Glutamatergic neuron (in vitro differentiated cells): ENCODE measurements at regions not wholly inside any gene's neighbourhood (a gene's known extent, or its start where the extent isn't known, plus 50 kb on each side); places are given as distances from the start of the nearest gene placed in this dataset.

Source experiments
- DNase-seq: peaks from one replicate; pipeline ENCODE4 v3.0.0; 2022
- H3K27ac Mint-ChIP-seq: one replicate; pipeline ENCODE4 v1.8.0; 2020; ENCODE audit warnings: mild to moderate bottlenecking, mixed read lengths, inconsistent platforms; ENCODE audit not compliant: unreplicated experiment
- H3K27me3 Mint-ChIP-seq: one replicate; pipeline ENCODE4 v1.8.0; 2020; ENCODE audit warnings: mild to moderate bottlenecking, moderate library complexity, mixed read lengths, inconsistent platforms; ENCODE audit not compliant: unreplicated experiment
- H3K36me3 Mint-ChIP-seq: one replicate; pipeline ENCODE4 v1.8.0; 2020; ENCODE audit warnings: mild to moderate bottlenecking, mixed read lengths, inconsistent platforms; ENCODE audit not compliant: unreplicated experiment
- H3K4me1 Mint-ChIP-seq: one replicate; pipeline ENCODE4 v1.8.0; 2020; ENCODE audit warnings: mild to moderate bottlenecking, low read depth, mixed read lengths, inconsistent platforms; ENCODE audit not compliant: unreplicated experiment
- H3K4me3 Mint-ChIP-seq: one replicate; pipeline ENCODE4 v1.8.0; 2020; ENCODE audit warnings: mild to moderate bottlenecking, mixed read lengths, inconsistent platforms; ENCODE audit not compliant: unreplicated experiment
- H3K9me3 Mint-ChIP-seq: one replicate; pipeline ENCODE4 v1.8.0; 2020; ENCODE audit warnings: mild to moderate bottlenecking, moderate library complexity, mixed read lengths, inconsistent platforms; ENCODE audit not compliant: unreplicated experiment
- TF ChIP-seq, protein P1 (sequence below): fragments of 200-600 bp; sonication (generic); IDR thresholded peaks from one replicate; pipeline ENCODE4 v1.5.0; 2021; ENCODE audit not compliant: partially characterized antibody, unreplicated experiment

DNA sequence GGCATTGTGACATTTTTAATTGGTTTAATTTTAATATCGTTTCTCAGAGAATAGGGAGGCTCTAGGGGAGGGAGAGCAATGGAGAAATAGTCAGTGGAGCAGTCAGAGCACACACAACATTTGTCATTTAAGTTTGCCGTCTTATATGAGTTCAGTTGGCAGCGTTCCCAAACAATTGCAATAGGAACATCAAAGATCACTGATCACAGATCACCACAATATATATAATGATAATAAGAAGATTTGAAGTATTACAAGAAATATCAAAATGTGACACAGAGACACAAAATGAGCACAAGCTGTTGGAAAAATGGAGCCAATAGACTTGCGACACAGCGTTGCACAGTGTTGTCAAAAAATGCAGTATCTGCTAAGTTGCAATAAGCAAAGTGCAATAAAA, 303.7 kb downstream of the CDH19 start:
- Mint-ChIP-seq H3K36me3 (no peaks in the 10 kb centered on the region), H3K27me3 (peaks cover 4% of the 10 kb centered on the region), H3K4me1 (no peaks in the 10 kb centered on the region), H3K4me3 (no peak overlapping the region), H3K9me3 (peaks cover 2% of the 10 kb centered on the region), H3K27ac (no peak overlapping the region)
- DNase-seq: no peak
- TF ChIP-seq, protein P1, sequence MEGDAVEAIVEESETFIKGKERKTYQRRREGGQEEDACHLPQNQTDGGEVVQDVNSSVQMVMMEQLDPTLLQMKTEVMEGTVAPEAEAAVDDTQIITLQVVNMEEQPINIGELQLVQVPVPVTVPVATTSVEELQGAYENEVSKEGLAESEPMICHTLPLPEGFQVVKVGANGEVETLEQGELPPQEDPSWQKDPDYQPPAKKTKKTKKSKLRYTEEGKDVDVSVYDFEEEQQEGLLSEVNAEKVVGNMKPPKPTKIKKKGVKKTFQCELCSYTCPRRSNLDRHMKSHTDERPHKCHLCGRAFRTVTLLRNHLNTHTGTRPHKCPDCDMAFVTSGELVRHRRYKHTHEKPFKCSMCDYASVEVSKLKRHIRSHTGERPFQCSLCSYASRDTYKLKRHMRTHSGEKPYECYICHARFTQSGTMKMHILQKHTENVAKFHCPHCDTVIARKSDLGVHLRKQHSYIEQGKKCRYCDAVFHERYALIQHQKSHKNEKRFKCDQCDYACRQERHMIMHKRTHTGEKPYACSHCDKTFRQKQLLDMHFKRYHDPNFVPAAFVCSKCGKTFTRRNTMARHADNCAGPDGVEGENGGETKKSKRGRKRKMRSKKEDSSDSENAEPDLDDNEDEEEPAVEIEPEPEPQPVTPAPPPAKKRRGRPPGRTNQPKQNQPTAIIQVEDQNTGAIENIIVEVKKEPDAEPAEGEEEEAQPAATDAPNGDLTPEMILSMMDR: no peak

DNA sequence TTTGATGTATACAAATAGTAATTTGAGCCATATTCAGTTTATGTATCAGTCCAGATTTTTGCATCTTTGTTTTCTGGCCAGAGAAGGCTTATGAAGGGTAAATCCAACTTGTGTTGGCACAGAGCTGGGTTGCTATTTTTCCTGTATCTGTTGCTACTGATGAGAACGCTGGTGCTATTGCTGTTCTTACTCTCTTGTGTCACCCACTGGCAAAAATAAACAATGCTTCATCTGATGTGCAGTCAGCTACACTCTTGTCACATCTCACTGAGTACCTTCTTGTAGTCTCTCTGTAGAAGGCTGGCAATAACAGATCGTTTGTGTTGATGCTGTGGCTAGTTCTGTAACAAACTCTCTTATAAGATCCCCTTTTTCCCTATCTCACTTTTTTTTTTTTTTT, 323.4 kb downstream of the CDH19 start:
- no peaks in the 10 kb centered on the region for H3K9me3 Mint-ChIP-seq
- H3K27me3 Mint-ChIP-seq: no peaks in the 10 kb centered on the region
- H3K4me3 Mint-ChIP-seq: no peak overlapping the region
- H3K4me1 Mint-ChIP-seq: no peaks in the 10 kb centered on the region
- TF ChIP-seq, protein P1: no peak
- no peaks in the 10 kb centered on the region for H3K36me3 Mint-ChIP-seq
- H3K27ac Mint-ChIP-seq: no peak overlapping the region
- DNase-seq: no peak

DNA sequence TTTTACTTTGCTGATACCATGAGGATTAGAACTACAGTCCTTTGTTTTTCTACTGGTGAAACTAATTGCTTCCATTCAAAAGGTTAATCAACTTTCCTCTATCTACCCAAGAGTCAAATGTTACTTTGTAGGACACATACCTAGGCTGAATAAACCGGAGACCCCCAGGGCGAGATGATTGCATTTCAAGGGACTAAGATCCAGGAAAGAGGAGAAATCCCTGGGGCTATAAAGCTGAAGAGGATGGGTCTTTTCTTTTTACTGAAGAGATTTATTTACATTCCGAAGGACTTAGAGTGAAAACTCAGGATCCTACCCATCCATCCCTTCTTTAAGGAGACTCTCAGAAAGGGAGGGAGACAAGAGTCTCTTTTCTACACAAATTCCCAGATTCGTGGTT, 331.9 kb downstream of the CDH19 start:
- no peak for DNase-seq
- Mint-ChIP-seq H3K4me1 (no peaks in the 10 kb centered on the region), H3K27me3 (peaks cover 2% of the 10 kb centered on the region), H3K36me3 (peaks cover 16% of the 10 kb centered on the region), H3K27ac (no peak overlapping the region), H3K4me3 (no peak overlapping the region), H3K9me3 (peaks cover 5% of the 10 kb centered on the region)
- TF ChIP-seq, protein P1: no peak

DNA sequence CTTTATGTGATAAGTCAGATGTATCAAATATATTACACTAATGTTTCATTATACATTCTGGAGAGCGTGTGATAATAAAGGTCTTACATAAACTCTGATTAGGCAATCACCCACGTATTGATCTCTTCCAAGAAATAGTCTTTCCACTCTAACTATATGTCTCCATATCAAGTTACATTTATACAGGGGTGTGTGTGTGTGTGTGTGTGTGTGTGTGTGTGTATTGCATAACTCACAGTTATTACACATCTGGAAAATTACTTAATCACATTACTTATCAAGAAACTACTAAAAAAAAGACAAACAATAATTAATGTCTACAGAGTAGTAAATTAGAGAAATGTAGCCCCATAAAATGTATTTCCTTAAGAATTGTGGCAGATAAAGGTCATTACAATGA, 339.8 kb downstream of the CDH19 start:
- H3K9me3 Mint-ChIP-seq: peaks cover 4% of the 10 kb centered on the region
- H3K4me1 Mint-ChIP-seq: no peaks in the 10 kb centered on the region
- H3K27ac Mint-ChIP-seq: no peak overlapping the region
- TF ChIP-seq, protein P1: no peak
- DNase-seq: no peak
- H3K36me3 Mint-ChIP-seq: peaks cover 5% of the 10 kb centered on the region
- H3K4me3 Mint-ChIP-seq: no peak overlapping the region
- H3K27me3 Mint-ChIP-seq: peaks cover 2% of the 10 kb centered on the region

DNA sequence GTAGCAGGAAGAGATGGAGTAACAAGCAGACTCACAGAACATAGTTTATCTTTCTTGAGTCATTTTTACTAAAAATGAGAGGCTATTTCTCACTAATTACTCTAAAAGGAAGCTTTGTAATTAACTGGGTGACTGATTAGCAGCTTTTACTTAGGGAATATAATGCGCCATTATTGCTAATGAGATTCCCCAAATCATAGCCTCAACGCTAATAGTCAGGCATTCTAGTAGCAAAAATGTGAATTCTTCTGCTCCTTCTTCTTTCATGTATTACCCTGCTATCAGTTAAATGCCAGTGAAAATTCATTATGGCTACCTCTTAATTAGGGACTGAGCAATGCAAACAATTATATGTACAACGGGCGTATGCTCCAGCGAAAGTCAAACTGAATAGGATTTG, 349.8 kb downstream of the CDH19 start:
- TF ChIP-seq, protein P1: no peak
- Mint-ChIP-seq H3K36me3 (no peaks in the 10 kb centered on the region), H3K27ac (no peak overlapping the region), H3K27me3 (no peaks in the 10 kb centered on the region), H3K9me3 (peaks cover 3% of the 10 kb centered on the region), H3K4me1 (peaks cover 4% of the 10 kb centered on the region), H3K4me3 (no peak overlapping the region)
- DNase-seq: no peak
